ENCODE measurements at regions not wholly inside any gene's neighbourhood (a gene's known extent, or its start where the extent isn't known, plus 50 kb on each side); places are given as distances from the start of the nearest gene placed in this dataset.

DNA sequence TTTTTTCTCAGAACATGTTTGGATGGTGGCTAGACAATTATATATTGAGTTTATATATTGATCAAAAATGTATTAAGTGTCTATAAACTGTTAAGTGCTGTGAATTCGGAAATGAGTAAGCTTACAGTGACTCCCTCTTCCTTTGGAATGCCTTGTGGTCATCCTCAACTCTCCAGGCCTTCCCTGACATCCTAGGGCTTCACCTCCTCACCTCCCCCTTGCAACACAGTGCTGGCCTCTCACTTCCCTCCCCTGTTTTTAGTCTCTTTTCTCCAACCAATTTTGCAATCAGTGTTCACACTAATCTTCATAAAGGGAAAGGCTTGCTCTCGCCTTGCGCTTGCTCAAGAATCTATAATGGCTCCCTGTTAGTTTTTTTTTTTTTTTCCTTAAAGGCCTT lies 95.1 kb upstream of the C1orf21 start:
- CTCF ChIA-PET = no interaction called here
- POLR2A ChIA-PET = no interaction called here
- TF ChIP-seq, protein P1, sequence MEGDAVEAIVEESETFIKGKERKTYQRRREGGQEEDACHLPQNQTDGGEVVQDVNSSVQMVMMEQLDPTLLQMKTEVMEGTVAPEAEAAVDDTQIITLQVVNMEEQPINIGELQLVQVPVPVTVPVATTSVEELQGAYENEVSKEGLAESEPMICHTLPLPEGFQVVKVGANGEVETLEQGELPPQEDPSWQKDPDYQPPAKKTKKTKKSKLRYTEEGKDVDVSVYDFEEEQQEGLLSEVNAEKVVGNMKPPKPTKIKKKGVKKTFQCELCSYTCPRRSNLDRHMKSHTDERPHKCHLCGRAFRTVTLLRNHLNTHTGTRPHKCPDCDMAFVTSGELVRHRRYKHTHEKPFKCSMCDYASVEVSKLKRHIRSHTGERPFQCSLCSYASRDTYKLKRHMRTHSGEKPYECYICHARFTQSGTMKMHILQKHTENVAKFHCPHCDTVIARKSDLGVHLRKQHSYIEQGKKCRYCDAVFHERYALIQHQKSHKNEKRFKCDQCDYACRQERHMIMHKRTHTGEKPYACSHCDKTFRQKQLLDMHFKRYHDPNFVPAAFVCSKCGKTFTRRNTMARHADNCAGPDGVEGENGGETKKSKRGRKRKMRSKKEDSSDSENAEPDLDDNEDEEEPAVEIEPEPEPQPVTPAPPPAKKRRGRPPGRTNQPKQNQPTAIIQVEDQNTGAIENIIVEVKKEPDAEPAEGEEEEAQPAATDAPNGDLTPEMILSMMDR (IDR thresholded peaks at IDR 0.05; ENCODE audit: control extremely low read depth, extremely low read depth, low read depth, missing control alignments) = no peak
- no peak for DNase-seq (ENCODE audit: extremely low spot score)

DNA sequence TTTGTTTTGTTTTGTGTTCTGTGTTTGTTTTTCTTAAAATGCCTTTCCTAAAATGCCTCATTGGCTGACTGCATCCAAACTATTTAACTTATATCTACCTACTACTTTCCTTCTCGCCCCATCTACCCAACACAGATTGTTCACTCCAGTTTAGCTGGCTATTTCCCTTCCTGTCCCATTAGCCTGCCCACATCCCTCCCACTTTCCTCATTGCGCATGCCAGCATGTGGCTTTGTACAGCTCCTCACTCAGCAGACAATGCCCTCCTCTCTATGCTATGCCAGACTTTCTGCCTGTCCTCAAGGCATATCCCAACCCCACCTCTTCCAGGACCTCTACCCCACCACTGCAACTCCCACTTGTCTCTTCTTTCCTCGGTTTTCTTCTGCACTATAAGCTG lies 94.7 kb upstream of the C1orf21 start:
- no peak for DNase-seq (ENCODE audit: extremely low spot score)
- TF ChIP-seq, protein P1 (IDR thresholded peaks at IDR 0.05; ENCODE audit: control extremely low read depth, extremely low read depth, low read depth, missing control alignments) = no peak
- POLR2A ChIA-PET = no interaction called here
- CTCF ChIA-PET = no interaction called here

DNA sequence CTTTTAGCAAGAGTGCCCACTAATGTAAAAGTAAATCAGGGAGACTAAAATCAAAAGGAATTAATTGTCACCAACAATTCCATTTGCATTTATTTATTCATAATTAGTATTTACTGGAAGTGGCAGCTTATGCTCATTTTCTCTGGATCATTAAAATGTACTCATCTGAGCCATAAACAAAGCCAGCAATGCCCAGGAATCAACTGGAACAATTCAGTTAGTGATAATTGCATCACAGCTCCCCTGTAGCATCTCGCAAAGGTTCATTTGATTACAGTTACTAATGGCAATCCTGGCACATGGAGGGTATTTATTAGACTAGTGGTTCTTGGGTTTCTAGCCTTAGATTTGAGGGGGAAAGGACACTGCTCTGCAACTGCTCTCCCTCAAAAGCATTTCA lies 92.7 kb upstream of the C1orf21 start:
- no peak for DNase-seq (ENCODE audit: extremely low spot score)
- ChIA-PET POLR2A (no interaction called here), CTCF (no interaction called here)
- TF ChIP-seq, protein P1 (IDR thresholded peaks at IDR 0.05; ENCODE audit: control extremely low read depth, extremely low read depth, low read depth, missing control alignments) = no peak

DNA sequence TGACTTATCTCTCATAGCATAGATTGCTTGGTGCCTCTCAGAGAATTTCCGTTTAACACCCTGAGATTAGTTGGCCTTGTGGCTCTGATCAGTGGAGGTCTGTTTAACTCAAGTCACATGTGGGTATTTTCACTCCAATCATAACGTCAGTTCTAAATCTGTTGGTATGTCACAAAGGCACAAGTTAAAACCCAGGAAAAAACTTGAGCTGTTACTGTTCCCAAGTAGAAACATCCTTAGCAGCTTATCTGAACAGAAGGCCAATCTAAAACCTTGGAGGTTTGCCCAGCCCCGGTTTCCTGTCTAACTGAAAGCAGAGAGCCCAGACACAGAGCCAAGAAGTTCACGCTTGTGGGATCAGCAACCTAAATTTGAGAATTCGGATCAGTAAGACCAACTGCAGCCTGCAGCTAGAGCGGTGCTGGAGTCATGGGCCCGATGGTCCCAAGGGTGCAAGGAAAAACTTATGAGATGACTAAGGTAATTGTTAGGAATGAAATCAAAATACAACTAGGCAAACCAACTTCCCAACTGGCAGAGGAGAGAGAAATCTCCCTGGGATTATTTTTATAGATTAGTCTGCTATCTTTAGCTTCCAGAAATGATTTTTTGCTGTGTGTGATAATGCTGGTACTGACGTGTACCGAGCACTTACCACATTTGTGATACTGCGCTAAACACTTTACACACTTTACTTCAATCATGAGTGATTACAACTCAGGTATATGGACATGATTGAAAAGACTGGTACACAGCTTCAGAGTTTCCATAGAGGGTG lies 90.2 kb upstream of the C1orf21 start:
- no peak for DNase-seq (ENCODE audit: extremely low spot score)
- TF ChIP-seq, protein P1 (IDR thresholded peaks at IDR 0.05; ENCODE audit: control extremely low read depth, extremely low read depth, low read depth, missing control alignments) = no peak
- CTCF ChIA-PET = no interaction called here
- POLR2A ChIA-PET = no interaction called here

DNA sequence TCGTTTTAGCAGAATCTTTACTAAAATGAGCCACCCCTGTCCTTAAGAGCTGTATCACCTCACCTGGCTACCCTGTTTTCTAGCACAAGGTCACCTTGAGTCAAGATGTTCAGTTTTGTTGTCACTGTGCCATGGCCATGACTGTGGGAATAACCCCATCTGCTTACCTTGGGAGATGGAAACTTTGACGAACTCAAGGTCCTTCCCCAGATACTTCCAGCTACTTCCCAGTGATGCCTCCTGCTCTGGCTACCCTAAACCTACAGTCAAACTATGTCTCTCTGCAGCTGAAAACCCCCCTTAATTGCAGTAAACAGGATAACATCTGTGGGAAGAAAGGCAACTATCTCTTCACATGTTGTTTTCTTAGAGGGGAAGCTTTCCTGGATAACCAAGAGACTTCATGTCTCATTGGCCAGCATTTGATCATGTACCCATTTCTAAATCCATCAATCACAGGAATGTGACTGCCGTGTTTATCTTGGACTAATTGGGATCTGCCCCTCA lies 89.5 kb upstream of the C1orf21 start:
- TF ChIP-seq, protein P1 (IDR thresholded peaks at IDR 0.05; ENCODE audit: control extremely low read depth, extremely low read depth, low read depth, missing control alignments) = no peak
- ChIA-PET CTCF (no interaction called here), POLR2A (no interaction called here)
- no peak for DNase-seq (ENCODE audit: extremely low spot score)

DNA sequence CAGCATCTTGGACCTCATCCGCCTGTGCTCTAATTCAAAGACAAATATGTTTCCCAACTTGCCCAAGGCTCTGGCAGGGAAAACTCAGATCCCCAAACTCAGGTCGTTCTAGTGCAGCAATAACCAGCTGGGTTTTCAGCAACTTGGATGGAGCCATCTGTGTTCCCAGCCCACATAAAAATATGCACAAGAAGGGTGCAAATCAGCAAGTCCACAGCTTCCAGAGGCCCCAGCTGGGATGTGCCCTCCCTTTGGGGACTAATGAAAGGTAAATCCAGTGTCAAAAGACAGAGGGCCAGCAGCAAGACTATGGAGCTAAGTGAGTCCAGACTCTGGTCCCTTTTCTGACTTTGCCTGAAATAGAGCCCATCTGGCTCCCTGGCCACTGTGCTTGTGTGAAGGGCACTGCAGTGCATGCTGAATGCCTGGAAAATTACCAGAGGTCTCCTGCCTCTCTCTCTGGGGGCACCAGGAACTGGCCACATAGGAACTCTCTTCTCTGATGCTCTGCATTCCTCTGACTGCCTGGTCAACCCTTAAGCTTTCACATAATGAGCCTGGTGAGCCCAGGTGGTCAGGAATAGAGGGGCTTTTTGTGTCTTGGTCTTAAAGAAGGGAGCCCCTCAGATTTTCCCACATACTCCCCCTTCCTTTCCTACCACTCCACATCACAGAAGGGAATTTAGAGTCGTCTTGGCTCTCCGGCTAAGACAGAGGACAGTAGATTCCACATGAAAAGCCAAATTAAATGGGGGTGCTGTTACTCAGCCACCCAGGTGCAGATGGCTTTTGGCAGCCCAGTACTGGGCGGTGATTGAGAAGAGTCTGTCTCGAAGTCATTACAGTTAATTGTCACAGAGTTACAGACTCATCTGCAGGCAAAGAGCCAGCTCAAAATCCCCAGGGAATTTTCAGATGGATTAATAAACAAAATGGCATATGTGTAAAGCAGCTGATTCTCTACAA lies 88.1 kb upstream of the C1orf21 start:
- DNase-seq (ENCODE audit: extremely low spot score) = no peak
- ChIA-PET POLR2A (no interaction called here), CTCF (no interaction called here)
- TF ChIP-seq, protein P1 (IDR thresholded peaks at IDR 0.05; ENCODE audit: control extremely low read depth, extremely low read depth, low read depth, missing control alignments) = no peak
